K562 (cell line): ENCODE measurements at regions not wholly inside any gene's neighbourhood (a gene's known extent, or its start where the extent isn't known, plus 50 kb on each side); places are given as distances from the start of the nearest gene placed in this dataset.

ENCODE experiments used
- CHD7 ChIP-seq: fragments of 200-600 bp; sonication (generic); IDR thresholded peaks from one replicate; pipeline ENCODE4 v1.6.1; 2012; ENCODE audit warnings: mild to moderate bottlenecking, low read depth, low read length, inconsistent platforms
- IRF2 ChIP-seq: sonication (generic); formaldehyde crosslinking; IDR thresholded peaks from 2 replicates; pipeline ENCODE4 v1.8.1; 2022; ENCODE audit warnings: mild to moderate bottlenecking, missing genetic modification reagents

- TF ChIP-seq CHD7 (no peak), IRF2 (CRISPR knock-in tag) (no peak)
Observed at GRCh38 chr3:182116386-182116785, 404.7 kb downstream of the SOX2 start (continued).
